Astrocyte (in vitro differentiated cells and primary cell): ENCODE measurements at regions not wholly inside any gene's neighbourhood (a gene's known extent, or its start where the extent isn't known, plus 50 kb on each side); places are given as distances from the start of the nearest gene placed in this dataset.
"Not testable (repeated sequence)": the region's sequence is repeated elsewhere in the genome, so short reads cannot be mapped to it uniquely, and the experiment has no call there.

ENCODE experiments used
- CTCF ChIP-seq: IDR thresholded peaks from 2 replicates; pipeline ENCODE4 v1.5.1; 2011; ENCODE audit warnings: low read depth, mild to moderate bottlenecking, inconsistent platforms, low read length, moderate library complexity; ENCODE audit not compliant: insufficient read depth
- EZH2 ChIP-seq: IDR thresholded peaks from 2 replicates; pipeline ENCODE4 v1.6.1; 2012; ENCODE audit warnings: mild to moderate bottlenecking, low read length, inconsistent platforms; ENCODE audit not compliant: insufficient read depth

- not testable (repeated sequence) for TF ChIP-seq CTCF, EZH2
These were observed 225.7 kb downstream of the SHCBP1 start for GRCh38 chr16:46395391-46395921.
